WI38 (cell line): ENCODE measurements at regions not wholly inside any gene's neighbourhood (a gene's known extent, or its start where the extent isn't known, plus 50 kb on each side); places are given as distances from the start of the nearest gene placed in this dataset.

Source experiments
- H3K4me3 ChIP-seq: 2 replicates; pipeline ENCODE4 v1.5.1; 2011; ENCODE audit warnings: low read depth, mild to moderate bottlenecking, control low read depth, low read length
- CTCF ChIP-seq: IDR thresholded peaks from 2 replicates; pipeline ENCODE4 v1.5.1; 2012; ENCODE audit warnings: low read depth, mild to moderate bottlenecking, control low read depth, low read length

- TF ChIP-seq CTCF = no peak
- H3K4me3 ChIP-seq = no peak overlapping the region
Observed at GRCh38 chr4:41332510-41333054, 75.9 kb downstream of the UCHL1 start.

GRCh38 chr4:41334182-41334581, 77.5 kb downstream of the UCHL1 start:
- no peak for TF ChIP-seq CTCF
- no peak overlapping the region for H3K4me3 ChIP-seq

- no peak for TF ChIP-seq CTCF
- no peak overlapping the region for H3K4me3 ChIP-seq
Observed at GRCh38 chr4:41339812-41340809, 83.4 kb downstream of the UCHL1 start.

- TF ChIP-seq CTCF = no peak
- H3K4me3 ChIP-seq = no peak overlapping the region
Observed at GRCh38 chr4:41346306-41347061, 89.8 kb downstream of the UCHL1 start.

- no peak for TF ChIP-seq CTCF
Observed at GRCh38 chr4:41349021-41349420, 92.3 kb downstream of the UCHL1 start.

GRCh38 chr4:41358647-41359421, 102.1 kb downstream of the UCHL1 start:
- no peak overlapping the region for H3K4me3 ChIP-seq

More at GRCh38 chr4:41349021-41349420, 92.3 kb downstream of the UCHL1 start:
- H3K4me3 ChIP-seq = no peak overlapping the region

More at GRCh38 chr4:41358647-41359421, 102.1 kb downstream of the UCHL1 start:
- no peak for TF ChIP-seq CTCF
